ENCODE measurements at regions not wholly inside any gene's neighbourhood (a gene's known extent, or its start where the extent isn't known, plus 50 kb on each side); places are given as distances from the start of the nearest gene placed in this dataset.

DNA sequence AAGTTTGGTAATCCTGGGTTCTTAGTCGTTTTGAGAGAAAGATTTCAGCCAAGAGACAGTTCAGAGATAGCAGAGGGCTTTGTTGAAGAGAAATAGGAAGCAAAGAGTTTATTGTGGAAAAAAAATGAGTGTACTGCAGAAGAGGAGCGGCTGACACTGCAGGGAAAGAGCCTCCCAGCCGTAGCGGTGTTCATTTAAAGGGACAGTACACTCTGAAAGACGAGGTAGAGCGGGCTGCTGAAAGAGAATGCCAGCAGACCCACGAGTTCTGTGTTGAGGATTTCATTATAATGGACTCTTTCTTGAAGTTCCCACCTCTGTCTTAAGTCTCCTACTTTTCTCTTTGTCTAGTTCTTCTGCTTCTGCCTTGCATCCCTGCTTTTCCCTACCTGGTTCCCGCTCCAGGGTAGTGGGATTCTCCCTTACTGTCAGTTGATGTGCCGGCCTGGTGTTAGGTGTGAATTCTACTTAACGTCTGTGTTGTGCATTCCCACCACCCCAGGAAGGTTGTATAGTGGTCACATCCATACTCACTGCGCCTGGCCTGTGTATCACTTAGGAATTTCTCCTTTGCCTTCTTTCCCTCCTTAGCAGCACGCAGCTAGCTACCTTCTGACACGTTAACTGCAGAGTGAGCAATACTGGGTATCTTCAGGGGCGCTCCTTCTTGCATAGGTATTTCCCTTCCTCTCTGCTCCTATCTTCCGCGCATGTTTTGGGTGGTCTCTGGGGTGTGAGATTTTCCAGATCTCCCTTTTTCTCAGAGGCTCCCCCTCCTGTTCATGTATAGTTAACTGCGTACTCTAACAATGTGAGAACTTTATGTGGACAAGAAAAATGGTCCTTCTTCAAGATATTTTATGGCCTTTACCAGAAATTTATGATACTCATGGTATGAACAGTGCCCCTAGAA lies 164.5 kb downstream of the PTH2R start:
- DNase-seq (ENCODE audit: low read depth), result no peak
- TF ChIP-seq, protein P1, sequence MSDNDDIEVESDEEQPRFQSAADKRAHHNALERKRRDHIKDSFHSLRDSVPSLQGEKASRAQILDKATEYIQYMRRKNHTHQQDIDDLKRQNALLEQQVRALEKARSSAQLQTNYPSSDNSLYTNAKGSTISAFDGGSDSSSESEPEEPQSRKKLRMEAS (IDR thresholded peaks at IDR 0.05; ENCODE audit: low read depth, low read length), result no peak
- TF ChIP-seq MYC (IDR thresholded peaks at IDR 0.05; ENCODE audit: low read depth, low read length), result no peak
- TF ChIP-seq, protein P2, sequence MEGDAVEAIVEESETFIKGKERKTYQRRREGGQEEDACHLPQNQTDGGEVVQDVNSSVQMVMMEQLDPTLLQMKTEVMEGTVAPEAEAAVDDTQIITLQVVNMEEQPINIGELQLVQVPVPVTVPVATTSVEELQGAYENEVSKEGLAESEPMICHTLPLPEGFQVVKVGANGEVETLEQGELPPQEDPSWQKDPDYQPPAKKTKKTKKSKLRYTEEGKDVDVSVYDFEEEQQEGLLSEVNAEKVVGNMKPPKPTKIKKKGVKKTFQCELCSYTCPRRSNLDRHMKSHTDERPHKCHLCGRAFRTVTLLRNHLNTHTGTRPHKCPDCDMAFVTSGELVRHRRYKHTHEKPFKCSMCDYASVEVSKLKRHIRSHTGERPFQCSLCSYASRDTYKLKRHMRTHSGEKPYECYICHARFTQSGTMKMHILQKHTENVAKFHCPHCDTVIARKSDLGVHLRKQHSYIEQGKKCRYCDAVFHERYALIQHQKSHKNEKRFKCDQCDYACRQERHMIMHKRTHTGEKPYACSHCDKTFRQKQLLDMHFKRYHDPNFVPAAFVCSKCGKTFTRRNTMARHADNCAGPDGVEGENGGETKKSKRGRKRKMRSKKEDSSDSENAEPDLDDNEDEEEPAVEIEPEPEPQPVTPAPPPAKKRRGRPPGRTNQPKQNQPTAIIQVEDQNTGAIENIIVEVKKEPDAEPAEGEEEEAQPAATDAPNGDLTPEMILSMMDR (IDR thresholded peaks at IDR 0.05; ENCODE audit: low read depth, low read length), result no peak
- TF ChIP-seq POLR2A (IDR thresholded peaks at IDR 0.05; ENCODE audit: extremely low read depth, insufficient read length), result no peak
- no peak overlapping the region for H3K4me3 ChIP-seq (ENCODE audit: low read depth, low read length)

DNA sequence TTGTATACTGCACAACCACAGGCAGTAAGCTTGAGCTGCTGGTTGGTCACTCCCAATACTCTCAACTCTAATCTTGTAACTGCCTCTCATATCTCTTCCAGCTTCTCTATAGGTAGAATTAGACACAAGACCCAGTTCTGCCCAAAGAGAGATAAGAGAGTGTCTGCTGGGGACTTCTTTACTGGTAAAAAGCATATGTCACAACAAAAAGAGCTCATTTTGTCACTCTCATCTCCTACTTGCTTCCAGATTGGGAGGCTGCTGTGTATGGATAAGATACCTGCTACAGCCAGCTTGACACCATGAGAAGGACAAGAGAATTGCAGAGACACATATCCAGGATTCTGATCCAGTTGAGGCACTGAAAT lies 165.2 kb downstream of the PTH2R start:
- no peak for DNase-seq (ENCODE audit: low read depth)
- no peak overlapping the region for H3K4me3 ChIP-seq (ENCODE audit: low read depth, low read length)
- TF ChIP-seq MYC (IDR thresholded peaks at IDR 0.05; ENCODE audit: low read depth, low read length), result no peak

DNA sequence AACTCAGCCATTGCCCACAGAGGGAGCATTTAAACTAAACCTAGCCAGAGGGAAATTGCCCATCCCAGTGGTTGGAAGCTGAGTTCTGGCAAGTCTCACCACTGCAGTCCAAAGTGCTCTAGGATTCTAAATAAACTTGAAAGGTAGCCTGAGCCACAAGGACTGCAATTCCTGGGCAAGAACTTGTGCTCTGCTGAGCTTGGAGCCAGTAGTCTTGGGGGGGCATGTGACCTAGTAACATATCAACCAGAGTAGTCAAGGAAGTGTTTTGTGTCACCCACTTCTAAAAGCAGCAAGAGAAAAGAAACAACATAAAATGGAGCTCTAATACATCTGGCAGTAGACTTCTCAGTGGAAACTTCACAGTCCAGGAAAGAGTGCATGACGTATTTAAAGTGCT lies 167.0 kb downstream of the PTH2R start:
- no peak overlapping the region for H3K4me3 ChIP-seq (ENCODE audit: low read depth, low read length)
- TF ChIP-seq, protein P1 (IDR thresholded peaks at IDR 0.05; ENCODE audit: low read depth, low read length), result no peak
- TF ChIP-seq, protein P2 (IDR thresholded peaks at IDR 0.05; ENCODE audit: low read depth, low read length), result no peak
- no peak for TF ChIP-seq MYC (IDR thresholded peaks at IDR 0.05; ENCODE audit: low read depth, low read length)
- TF ChIP-seq POLR2A (IDR thresholded peaks at IDR 0.05; ENCODE audit: extremely low read depth, insufficient read length), result no peak

DNA sequence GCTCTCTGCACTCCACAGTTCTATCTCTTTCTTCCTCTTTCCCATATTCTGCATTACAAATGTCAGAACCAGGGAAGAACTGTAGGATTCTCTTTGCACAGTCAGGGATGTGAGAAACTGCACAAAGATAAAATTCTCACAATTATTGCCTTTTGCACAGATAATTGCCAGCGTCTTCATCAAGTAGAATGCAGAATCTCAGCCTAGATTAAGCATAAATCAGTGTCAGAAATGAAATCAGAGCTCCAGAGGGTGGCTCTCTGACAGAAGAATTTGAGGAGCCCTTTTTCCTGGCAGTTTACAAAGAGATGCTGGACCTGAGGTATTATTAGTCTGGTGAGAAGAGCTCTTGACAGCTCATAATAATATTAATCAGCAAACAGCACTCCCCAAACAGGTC lies 173.1 kb downstream of the PTH2R start:
- TF ChIP-seq, protein P1 (IDR thresholded peaks at IDR 0.05; ENCODE audit: low read depth, low read length), result no peak
- TF ChIP-seq, protein P2 (IDR thresholded peaks at IDR 0.05; ENCODE audit: low read depth, low read length), result no peak
- TF ChIP-seq POLR2A (IDR thresholded peaks at IDR 0.05; ENCODE audit: extremely low read depth, insufficient read length), result no peak
- no peak for TF ChIP-seq MYC (IDR thresholded peaks at IDR 0.05; ENCODE audit: low read depth, low read length)
- DNase-seq (ENCODE audit: low read depth), result no peak

More for the DNA sequence above, 167.0 kb downstream of the PTH2R start:
- DNase-seq (ENCODE audit: low read depth), result no peak

DNA sequence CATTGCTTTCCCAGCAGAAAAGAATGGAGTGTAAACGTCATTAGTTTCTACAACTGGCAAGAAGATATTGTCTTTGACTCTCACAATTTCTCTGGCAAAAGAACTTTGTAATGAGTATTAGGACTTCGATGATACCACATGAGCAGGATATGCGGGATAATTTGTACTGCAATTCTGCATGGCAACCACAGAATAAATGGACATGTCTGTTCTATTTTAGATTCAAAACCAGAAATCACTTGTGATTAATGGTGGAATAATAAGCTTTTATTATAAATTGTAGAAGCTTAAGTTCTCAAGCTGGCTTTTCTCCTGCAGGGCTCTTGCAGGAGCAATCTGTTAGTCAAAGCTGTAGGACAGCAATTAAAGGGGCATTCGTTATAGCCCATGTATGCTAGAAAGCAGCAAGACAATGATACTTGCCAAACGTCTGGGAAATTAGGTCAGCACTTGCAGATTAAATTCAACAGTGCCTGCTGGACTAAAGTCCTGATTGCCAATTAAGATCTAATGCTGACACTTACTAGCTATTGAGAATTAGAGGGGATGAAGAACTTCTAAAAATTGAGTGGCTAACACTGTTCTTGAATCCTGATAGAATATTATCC lies 177.9 kb downstream of the PTH2R start:
- TF ChIP-seq MYC (IDR thresholded peaks at IDR 0.05; ENCODE audit: low read depth, low read length) (no peak), POLR2A (IDR thresholded peaks at IDR 0.05; ENCODE audit: extremely low read depth, insufficient read length) (no peak)
- TF ChIP-seq, protein P1 (IDR thresholded peaks at IDR 0.05; ENCODE audit: low read depth, low read length), result no peak
- TF ChIP-seq, protein P2 (IDR thresholded peaks at IDR 0.05; ENCODE audit: low read depth, low read length), result no peak
- no peak overlapping the region for H3K4me3 ChIP-seq (ENCODE audit: low read depth, low read length)
- no peak for DNase-seq (ENCODE audit: low read depth)

More for the DNA sequence above, 173.1 kb downstream of the PTH2R start:
- no peak overlapping the region for H3K4me3 ChIP-seq (ENCODE audit: low read depth, low read length)

DNA sequence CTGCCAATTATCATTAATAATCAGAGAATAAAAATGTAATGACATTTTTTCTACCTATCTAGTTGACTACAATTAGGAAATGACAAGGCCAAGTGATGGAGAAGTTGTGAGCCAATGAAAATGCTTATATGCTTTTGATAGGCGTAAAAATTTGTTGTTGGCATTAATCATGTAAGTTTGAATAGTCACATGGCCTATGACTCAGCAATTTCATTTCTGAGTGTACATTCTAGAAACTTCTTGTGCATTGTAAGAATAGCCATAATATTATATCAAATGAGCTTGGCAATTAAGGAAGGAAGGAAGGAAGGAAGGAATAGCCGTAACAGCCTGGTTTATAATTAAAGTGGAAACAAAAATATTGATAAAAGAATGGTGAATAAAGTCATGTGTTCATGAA lies 179.9 kb downstream of the PTH2R start:
- no peak overlapping the region for H3K4me3 ChIP-seq (ENCODE audit: low read depth, low read length)
- DNase-seq (ENCODE audit: low read depth), result no peak
- TF ChIP-seq, protein P1 (IDR thresholded peaks at IDR 0.05; ENCODE audit: low read depth, low read length), result no peak

Data from NB4 (cell line).